ENCODE measurements at regions not wholly inside any gene's neighbourhood (a gene's known extent, or its start where the extent isn't known, plus 50 kb on each side); places are given as distances from the start of the nearest gene placed in this dataset.

DNA sequence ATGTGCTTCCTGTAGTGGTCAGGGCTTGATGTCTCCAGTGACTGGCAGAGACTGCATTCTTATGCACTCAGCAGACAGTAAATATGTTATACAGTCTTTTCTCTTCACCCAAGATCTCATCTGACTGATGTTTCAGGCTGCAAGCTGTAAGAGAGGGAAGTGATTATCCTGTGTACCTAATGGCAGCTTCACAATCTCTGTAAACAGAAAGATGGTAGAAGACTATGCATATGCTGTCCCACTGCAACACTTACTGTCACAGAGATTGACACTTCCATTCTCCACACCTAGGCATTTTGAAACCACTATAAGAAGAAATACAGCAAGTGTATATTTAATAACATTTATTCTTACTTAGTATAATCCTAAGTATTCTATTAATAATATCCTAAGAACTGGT, 97.6 kb upstream of the ANXA1 start:
- DNase-seq (ENCODE audit: extremely low spot score in 2 of 2): no peak
- Histone ChIP-seq H3K27ac (no peak overlapping the region), H3K4me3 (no peak overlapping the region), H3K9me3 (no peaks in the 10 kb centered on the region), H3K27me3 (no peaks in the 10 kb centered on the region), H3K4me1 (no peaks in the 10 kb centered on the region), H3K36me3 (no peaks in the 10 kb centered on the region)
- TF ChIP-seq POLR2A (IDR thresholded peaks at IDR 0.05): no peak
- TF ChIP-seq, protein P1, sequence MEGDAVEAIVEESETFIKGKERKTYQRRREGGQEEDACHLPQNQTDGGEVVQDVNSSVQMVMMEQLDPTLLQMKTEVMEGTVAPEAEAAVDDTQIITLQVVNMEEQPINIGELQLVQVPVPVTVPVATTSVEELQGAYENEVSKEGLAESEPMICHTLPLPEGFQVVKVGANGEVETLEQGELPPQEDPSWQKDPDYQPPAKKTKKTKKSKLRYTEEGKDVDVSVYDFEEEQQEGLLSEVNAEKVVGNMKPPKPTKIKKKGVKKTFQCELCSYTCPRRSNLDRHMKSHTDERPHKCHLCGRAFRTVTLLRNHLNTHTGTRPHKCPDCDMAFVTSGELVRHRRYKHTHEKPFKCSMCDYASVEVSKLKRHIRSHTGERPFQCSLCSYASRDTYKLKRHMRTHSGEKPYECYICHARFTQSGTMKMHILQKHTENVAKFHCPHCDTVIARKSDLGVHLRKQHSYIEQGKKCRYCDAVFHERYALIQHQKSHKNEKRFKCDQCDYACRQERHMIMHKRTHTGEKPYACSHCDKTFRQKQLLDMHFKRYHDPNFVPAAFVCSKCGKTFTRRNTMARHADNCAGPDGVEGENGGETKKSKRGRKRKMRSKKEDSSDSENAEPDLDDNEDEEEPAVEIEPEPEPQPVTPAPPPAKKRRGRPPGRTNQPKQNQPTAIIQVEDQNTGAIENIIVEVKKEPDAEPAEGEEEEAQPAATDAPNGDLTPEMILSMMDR (IDR thresholded peaks at IDR 0.05): no peak
- intact Hi-C loops (cut with DNase I): no loop called here

DNA sequence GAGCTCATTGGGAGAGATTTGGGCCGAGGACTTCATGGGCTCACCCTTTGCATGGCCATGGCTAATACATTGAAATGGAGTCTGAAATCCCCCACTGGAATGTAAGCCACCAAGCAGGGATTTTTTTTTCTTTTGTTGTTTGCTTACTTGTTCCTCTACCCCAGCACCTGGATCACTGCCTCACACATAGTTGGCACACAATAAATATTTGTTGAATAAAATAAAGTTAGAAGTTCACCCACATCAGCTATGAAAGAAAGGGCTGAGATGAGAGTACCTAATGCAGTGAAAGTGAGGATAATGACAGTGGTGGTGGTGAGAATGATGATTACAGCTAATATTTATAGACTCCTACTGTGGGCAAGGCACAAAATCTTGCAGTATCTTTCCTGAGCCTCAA, 98.1 kb upstream of the ANXA1 start:
- H3K27ac ChIP-seq: no peak overlapping the region
- intact Hi-C loops (cut with DNase I): no loop called here
- no peaks in the 10 kb centered on the region for H3K27me3 ChIP-seq
- H3K4me1 ChIP-seq: no peaks in the 10 kb centered on the region
- no peak for DNase-seq (ENCODE audit: extremely low spot score in 2 of 2)
- H3K36me3 ChIP-seq: no peaks in the 10 kb centered on the region
- TF ChIP-seq, protein P1 (IDR thresholded peaks at IDR 0.05): no peak
- TF ChIP-seq POLR2A (IDR thresholded peaks at IDR 0.05) (no peak), POLR2AphosphoS5 (IDR thresholded peaks at IDR 0.05; ENCODE audit: insufficient read depth in 1 of 2, low read depth in 1 of 2) (no peak)
- no peak overlapping the region for H3K4me3 ChIP-seq
- H3K9me3 ChIP-seq: no peaks in the 10 kb centered on the region

DNA sequence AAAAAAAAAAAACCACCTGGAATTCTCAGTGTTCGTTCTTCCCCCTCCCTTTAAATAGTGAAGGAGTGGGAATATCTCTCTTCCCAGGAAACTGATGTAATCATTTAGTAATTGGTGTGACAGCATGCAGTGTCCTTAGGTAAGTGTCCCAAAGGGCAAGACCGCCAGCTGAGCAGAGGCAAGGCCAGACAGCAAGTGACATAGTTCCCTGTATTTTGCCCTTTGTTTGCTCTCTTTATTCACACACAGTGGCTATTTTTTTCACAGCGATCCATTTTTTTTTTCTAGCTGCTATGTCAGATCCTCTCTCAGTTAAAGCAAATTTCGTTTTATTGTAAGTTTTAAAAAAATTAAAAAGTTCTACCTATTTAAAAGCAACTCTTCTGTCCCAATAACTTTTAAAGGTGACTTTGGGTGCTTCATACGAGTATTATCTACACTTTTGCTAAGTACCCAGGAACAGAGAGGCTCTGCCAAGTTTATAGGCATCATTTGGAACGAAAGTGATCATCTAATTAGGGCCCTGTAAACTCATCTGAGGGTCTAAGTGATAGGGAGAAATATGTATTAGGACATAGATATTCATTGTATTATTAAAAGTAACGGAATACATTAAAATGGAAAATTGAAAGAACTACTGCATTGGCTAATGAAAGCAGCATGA, 98.2 kb upstream of the ALDH1A1 start:
- TF ChIP-seq POLR2A (IDR thresholded peaks at IDR 0.05): no peak
- TF ChIP-seq POLR2AphosphoS5 (IDR thresholded peaks at IDR 0.05; ENCODE audit: insufficient read depth in 1 of 2, low read depth in 1 of 2): no peak
- TF ChIP-seq, protein P1 (IDR thresholded peaks at IDR 0.05): no peak
- no peak overlapping the region for H3K27ac ChIP-seq
- no peaks in the 10 kb centered on the region for H3K4me1 ChIP-seq
- H3K9me3 ChIP-seq: no peaks in the 10 kb centered on the region
- H3K4me3 ChIP-seq: no peak overlapping the region
- intact Hi-C loops (cut with DNase I): no loop called here
- H3K27me3 ChIP-seq: no peaks in the 10 kb centered on the region
- no peak for DNase-seq (ENCODE audit: extremely low spot score in 2 of 2)
- no peaks in the 10 kb centered on the region for H3K36me3 ChIP-seq

DNA sequence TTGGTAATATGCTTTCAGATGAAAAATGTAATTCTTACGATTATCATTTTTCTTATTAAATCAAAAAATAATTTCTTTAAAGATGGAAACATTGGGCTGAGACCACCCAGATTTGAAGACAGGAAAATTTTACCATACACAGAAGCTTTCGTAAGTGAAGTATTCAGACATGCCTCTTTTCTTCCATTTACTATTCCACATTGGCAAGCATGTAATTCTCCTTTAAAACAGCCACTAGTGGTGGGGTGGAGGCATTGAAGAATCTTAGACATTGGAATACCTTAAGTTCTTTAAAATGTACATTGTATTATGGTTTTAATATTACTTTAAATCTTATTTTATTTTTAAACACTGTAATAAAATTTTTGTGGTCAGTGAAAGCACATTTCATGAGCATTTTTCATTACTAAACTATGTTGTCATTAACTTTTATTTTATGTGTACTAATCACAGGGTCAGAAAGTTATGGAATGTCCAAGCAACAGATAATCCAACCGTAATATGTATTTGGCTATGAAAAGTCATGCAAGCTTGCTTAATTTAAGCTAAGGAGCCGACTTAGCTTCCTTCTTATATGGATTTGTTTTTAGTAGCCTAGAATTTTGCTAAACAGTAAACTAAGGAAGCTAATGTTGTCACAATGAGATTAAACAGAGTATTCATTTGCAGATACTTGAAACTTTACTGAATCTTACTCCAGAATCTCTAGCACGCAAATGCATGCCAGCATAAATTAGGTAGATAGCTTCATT, 97.4 kb upstream of the ALDH1A1 start:
- no peaks in the 10 kb centered on the region for H3K27me3 ChIP-seq
- H3K9me3 ChIP-seq: no peaks in the 10 kb centered on the region
- no peak for DNase-seq (ENCODE audit: extremely low spot score in 2 of 2)
- TF ChIP-seq POLR2AphosphoS5 (IDR thresholded peaks at IDR 0.05; ENCODE audit: insufficient read depth in 1 of 2, low read depth in 1 of 2): no peak
- TF ChIP-seq POLR2A (IDR thresholded peaks at IDR 0.05): no peak
- TF ChIP-seq, protein P1 (IDR thresholded peaks at IDR 0.05): no peak
- H3K4me1 ChIP-seq: no peaks in the 10 kb centered on the region
- intact Hi-C loops (cut with DNase I): no loop called here
- no peak overlapping the region for H3K4me3 ChIP-seq
- no peak overlapping the region for H3K27ac ChIP-seq
- no peaks in the 10 kb centered on the region for H3K36me3 ChIP-seq

DNA sequence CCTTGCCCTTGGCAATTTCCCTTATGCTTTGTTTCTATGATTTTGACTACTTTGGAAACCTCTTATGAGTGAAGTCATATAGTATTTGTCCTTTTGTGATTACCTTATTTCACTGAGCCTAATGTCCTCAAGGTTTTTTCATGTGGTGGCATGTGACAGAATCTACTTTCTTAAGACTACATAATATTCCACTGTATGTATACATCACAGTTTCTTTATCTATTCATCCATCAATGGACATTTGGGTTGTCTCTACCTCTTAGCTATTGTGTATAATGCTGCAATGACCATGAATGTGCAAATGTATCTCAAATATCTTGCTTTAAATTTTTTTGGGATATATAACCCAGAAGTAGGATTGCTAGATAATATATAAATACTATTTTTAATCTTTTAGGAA, 96.4 kb upstream of the ALDH1A1 start:
- intact Hi-C loops (cut with DNase I): no loop called here
- TF ChIP-seq, protein P1 (IDR thresholded peaks at IDR 0.05): no peak
- TF ChIP-seq POLR2AphosphoS5 (IDR thresholded peaks at IDR 0.05; ENCODE audit: insufficient read depth in 1 of 2, low read depth in 1 of 2): no peak
- TF ChIP-seq POLR2A (IDR thresholded peaks at IDR 0.05): no peak
- Histone ChIP-seq H3K36me3 (no peaks in the 10 kb centered on the region), H3K4me1 (no peaks in the 10 kb centered on the region), H3K4me3 (no peak overlapping the region), H3K27me3 (no peaks in the 10 kb centered on the region), H3K9me3 (no peaks in the 10 kb centered on the region), H3K27ac (no peak overlapping the region)
- DNase-seq (ENCODE audit: extremely low spot score in 2 of 2): no peak
